Brain microvascular endothelial cell (primary cell): ENCODE measurements at regions not wholly inside any gene's neighbourhood (a gene's known extent, or its start where the extent isn't known, plus 50 kb on each side); places are given as distances from the start of the nearest gene placed in this dataset.

Experiments
- DNase-seq: peaks from one replicate; pipeline ENCODE4 v3.0.0-alpha.2; 2020
- H3K27ac ChIP-seq: fragments of 250-450 bp; sonication (Bioruptor Pico); 2 replicates; pipeline ENCODE4 v1.5.1; 2020; ENCODE audit warnings: mild to moderate bottlenecking, moderate library complexity
- H3K27me3 ChIP-seq: fragments of 250-450 bp; sonication (Bioruptor Pico); replicated peaks from 2 replicates; pipeline ENCODE4 v1.5.1; 2020; ENCODE audit warnings: mild to moderate bottlenecking
- H3K36me3 ChIP-seq: fragments of 250-450 bp; sonication (Bioruptor Pico); replicated peaks from 2 replicates; pipeline ENCODE4 v1.5.1; 2020; ENCODE audit warnings: mild to moderate bottlenecking
- H3K4me3 ChIP-seq: 2 replicates; pipeline ENCODE4 v1.5.1; 2011; ENCODE audit warnings: low read depth, mild to moderate bottlenecking, control low read depth, low read length, moderate library complexity
- in situ Hi-C: cut with HindIII; loops from 2 replicates; pipeline ENCODE4 v1.10.0; 2017; ENCODE audit warnings: low sequenced_read_pairs, low pct_ligation_motif_present
- TF ChIP-seq, protein P1 (sequence below): IDR thresholded peaks from 2 replicates; pipeline ENCODE4 v1.5.1; 2011; ENCODE audit warnings: low read depth, mild to moderate bottlenecking, moderate library complexity, low read length, control low read depth, inconsistent platforms; ENCODE audit errors: missing control alignments

DNA sequence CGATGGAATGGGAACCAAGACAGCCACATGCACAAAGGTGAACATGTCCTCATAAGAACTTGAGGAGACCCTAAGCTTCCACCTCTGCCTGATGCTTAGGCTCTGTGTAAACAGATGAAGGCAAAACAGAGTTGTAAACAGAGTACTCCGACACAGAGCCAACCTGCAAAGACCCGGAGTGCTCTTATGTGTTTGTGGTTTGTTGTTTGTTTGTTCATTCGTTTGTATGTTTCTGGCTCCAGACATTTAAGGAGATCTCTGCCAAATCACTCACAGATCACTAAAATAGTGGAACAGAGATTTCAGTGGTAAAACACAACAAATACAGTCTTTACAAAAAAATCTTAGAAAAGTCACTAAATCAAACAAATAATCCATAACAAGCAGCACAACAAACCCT lies 294.9 kb downstream of the EIPR1 start:
- H3K36me3 ChIP-seq = no peaks in the 10 kb centered on the region
- H3K27ac ChIP-seq = no peak overlapping the region
- no peaks in the 10 kb centered on the region for H3K27me3 ChIP-seq
- no peak overlapping the region for H3K4me3 ChIP-seq
- TF ChIP-seq, protein P1, sequence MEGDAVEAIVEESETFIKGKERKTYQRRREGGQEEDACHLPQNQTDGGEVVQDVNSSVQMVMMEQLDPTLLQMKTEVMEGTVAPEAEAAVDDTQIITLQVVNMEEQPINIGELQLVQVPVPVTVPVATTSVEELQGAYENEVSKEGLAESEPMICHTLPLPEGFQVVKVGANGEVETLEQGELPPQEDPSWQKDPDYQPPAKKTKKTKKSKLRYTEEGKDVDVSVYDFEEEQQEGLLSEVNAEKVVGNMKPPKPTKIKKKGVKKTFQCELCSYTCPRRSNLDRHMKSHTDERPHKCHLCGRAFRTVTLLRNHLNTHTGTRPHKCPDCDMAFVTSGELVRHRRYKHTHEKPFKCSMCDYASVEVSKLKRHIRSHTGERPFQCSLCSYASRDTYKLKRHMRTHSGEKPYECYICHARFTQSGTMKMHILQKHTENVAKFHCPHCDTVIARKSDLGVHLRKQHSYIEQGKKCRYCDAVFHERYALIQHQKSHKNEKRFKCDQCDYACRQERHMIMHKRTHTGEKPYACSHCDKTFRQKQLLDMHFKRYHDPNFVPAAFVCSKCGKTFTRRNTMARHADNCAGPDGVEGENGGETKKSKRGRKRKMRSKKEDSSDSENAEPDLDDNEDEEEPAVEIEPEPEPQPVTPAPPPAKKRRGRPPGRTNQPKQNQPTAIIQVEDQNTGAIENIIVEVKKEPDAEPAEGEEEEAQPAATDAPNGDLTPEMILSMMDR = no peak
- DNase-seq = no peak
- in situ Hi-C loops = no loop called here

DNA sequence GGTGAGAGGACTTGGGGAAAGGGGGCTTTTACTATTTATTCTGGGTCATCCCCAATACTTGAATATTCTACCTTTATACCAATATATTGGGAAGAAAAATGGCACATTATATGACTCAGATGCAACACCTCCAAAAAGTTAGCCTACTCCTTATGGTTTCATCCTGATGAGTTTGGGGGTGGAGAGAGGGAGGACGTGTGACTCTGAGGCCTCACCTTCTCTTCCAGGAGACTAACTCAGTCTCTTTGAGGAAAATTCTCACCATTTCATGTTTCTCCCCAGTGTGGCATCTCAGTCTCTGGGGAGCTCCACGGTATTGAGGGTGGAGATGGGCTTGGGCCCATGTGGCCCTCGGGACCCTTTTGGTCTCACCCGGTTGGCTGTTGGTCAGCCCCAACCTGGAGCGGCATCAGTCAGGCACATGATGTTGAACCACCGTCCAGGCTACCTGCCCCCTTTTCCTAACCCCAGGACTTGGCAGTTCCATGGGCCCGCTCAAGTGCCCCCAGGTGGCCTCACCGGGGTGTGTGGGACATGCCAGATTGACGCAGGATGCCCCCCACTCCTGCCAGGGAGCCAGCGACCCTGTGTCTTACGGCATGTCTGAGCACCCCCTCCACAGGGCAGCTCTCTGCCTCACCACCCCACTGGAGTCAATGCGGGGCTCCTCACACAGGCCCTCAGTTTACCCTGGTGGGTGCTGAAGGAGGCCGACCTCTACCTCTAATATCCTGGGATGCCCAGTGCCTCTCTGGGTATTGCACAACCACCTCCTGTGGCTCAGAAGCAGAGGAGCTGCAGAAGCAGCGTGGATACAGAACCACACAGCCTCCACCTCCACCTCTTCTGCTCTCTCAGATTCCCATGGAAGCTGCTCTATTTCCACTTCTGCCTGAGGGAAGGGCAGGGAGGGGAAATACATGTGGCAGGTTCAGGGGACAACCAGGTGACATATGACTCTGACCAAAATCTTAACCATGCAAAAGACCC lies 297.4 kb downstream of the EIPR1 start:
- TF ChIP-seq, protein P1 = no peak
- Histone ChIP-seq H3K27me3 (no peaks in the 10 kb centered on the region), H3K27ac (no peak overlapping the region), H3K4me3 (no peak overlapping the region), H3K36me3 (no peaks in the 10 kb centered on the region)
- in situ Hi-C loops = no loop called here
- no peak for DNase-seq

DNA sequence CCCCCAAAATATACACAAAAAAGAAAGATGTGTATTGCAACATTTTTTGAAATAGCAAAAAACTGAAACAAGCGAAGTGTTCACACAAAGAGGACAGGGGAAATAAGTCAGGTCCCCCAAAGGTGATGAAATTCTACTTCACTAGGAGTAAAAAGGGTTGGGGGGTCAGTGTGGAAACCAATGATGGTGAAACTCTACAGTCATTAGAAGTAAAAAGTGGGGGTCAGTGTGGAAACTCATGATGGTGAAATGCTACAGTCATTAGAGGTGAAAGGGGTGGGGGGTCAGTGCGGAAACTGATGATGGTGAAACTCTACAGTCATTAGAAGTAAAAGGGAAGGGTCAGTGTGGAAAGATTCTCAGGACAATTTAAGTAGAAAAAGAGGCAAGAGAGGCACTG lies 298.2 kb downstream of the EIPR1 start:
- DNase-seq = no peak
- in situ Hi-C loops = no loop called here
- Histone ChIP-seq H3K36me3 (no peaks in the 10 kb centered on the region), H3K27ac (no peak overlapping the region), H3K27me3 (no peaks in the 10 kb centered on the region), H3K4me3 (no peak overlapping the region)
- TF ChIP-seq, protein P1 = no peak

DNA sequence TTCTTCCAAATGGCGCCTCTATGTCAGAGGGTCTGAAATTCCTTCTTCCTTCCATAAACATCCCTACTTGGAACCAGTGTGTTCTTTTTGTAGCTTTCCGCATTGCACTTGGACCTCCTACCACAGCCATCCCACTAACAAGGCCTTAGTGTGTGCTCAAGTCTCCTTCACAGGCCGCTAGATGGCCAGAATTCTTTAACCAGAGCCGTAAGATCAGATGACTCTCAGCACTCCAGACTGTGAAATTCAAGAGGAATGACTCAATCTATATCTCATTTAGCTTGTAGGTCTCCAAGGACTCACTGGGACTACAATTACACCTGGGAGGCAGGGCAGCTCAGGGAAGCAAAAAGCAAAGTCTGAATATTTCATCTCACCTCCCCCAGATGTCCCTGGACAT lies 298.9 kb downstream of the EIPR1 start:
- TF ChIP-seq, protein P1 = no peak
- Histone ChIP-seq H3K4me3 (no peak overlapping the region), H3K36me3 (no peaks in the 10 kb centered on the region), H3K27ac (no peak overlapping the region), H3K27me3 (no peaks in the 10 kb centered on the region)
- in situ Hi-C loops = no loop called here
- no peak for DNase-seq

DNA sequence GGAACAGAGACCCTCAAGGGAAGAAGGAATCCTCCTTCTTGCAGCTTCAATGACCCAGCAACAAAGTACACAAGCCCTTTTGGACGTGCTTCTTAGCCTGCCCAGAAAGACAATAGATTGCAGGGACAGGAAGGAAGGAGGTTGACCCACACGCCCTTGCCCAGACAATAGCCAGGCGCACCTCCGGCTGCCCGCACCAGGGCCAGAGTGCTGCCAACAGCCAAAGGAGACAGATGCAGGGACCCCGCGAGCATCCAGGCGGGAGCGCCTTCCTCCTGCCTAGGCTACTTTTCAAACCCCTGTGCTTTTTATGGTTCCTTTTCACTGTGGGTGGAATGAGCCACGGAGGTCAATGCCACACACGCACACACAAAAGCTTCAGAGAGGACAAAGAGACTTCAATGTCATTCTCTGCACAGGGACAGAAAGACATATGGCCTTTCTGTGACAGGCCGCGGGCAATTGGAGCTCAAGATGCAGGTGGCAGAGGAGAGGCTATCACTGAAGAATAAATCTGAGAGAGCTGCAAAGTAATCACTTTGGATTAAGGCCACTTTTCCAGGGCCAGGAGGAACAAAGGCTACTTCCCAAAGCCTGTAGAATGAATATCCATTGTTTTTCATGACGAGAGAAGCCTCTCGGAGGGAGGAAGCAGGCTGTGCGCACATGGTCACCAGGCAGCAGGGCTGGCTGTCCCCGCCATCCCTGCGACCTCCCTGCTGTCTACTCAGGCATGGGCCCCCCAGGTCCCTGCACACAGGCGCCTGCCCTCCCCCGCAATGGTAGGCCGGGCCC lies 300.6 kb downstream of the EIPR1 start:
- H3K27me3 ChIP-seq = no peaks in the 10 kb centered on the region
- H3K4me3 ChIP-seq = no peak overlapping the region
- no peak overlapping the region for H3K27ac ChIP-seq
- TF ChIP-seq, protein P1 = no peak
- in situ Hi-C loops = no loop called here
- no peaks in the 10 kb centered on the region for H3K36me3 ChIP-seq
- no peak for DNase-seq
